GM20431 (cell line): ENCODE measurements at regions not wholly inside any gene's neighbourhood (a gene's known extent, or its start where the extent isn't known, plus 50 kb on each side); places are given as distances from the start of the nearest gene placed in this dataset.
"Not testable (repeated sequence)": the region's sequence is repeated elsewhere in the genome, so short reads cannot be mapped to it uniquely, and the experiment has no call there.

ENCODE experiments used
- in situ Hi-C: fragments of 300-500 bp; cut with MseI, MboI; formaldehyde crosslinking; loops from one replicate; pipeline ENCODE4 v1.15.0; 2020; ENCODE audit warnings: low sequenced_read_pairs; ENCODE audit not compliant: unreplicated experiment

- in situ Hi-C loops = no loop called here
These were observed 183.6 kb downstream of the UACA start for GRCh38 chr15:70579766-70580165.

- in situ Hi-C loops = no loop called here
These were observed 185.2 kb downstream of the UACA start for GRCh38 chr15:70578196-70578595.

GRCh38 chr15:70576696-70577095, 186.7 kb downstream of the UACA start:
- in situ Hi-C loops = no loop called here

GRCh38 chr15:70576276-70576675, 187.1 kb downstream of the UACA start:
- in situ Hi-C loops = no loop called here

GRCh38 chr15:70575231-70576226, 187.8 kb downstream of the UACA start:
- in situ Hi-C loops = no loop called here

GRCh38 chr15:70574325-70574724, 189.0 kb downstream of the UACA start:
- in situ Hi-C loops = not testable (repeated sequence)

GRCh38 chr15:70573121-70573850, 190.1 kb downstream of the UACA start:
- in situ Hi-C loops = no loop called here

GRCh38 chr15:70569714-70570231, 193.6 kb downstream of the UACA start:
- in situ Hi-C loops = no loop called here

- in situ Hi-C loops = no loop called here
These were observed 194.2 kb downstream of the UACA start for GRCh38 chr15:70569091-70569713.

GRCh38 chr15:70566989-70567388, 196.4 kb downstream of the UACA start:
- in situ Hi-C loops = no loop called here

GRCh38 chr15:70566047-70566835, 197.1 kb downstream of the UACA start:
- in situ Hi-C loops = no loop called here

- in situ Hi-C loops = no loop called here
These were observed 199.7 kb downstream of the UACA start for GRCh38 chr15:70563561-70564095.

GRCh38 chr15:70562906-70563305, 200.5 kb downstream of the UACA start:
- in situ Hi-C loops = no loop called here

- in situ Hi-C loops = no loop called here
These were observed 201.5 kb downstream of the UACA start for GRCh38 chr15:70561885-70562284.

GRCh38 chr15:70560617-70561328, 202.6 kb downstream of the UACA start:
- in situ Hi-C loops = no loop called here

- in situ Hi-C loops = no loop called here
These were observed 203.8 kb downstream of the UACA start for GRCh38 chr15:70559265-70560239.

GRCh38 chr15:70558406-70559264, 204.7 kb downstream of the UACA start:
- in situ Hi-C loops = no loop called here
